Osteocyte (in vitro differentiated cells): ENCODE measurements at regions not wholly inside any gene's neighbourhood (a gene's known extent, or its start where the extent isn't known, plus 50 kb on each side); places are given as distances from the start of the nearest gene placed in this dataset.

Experiments used
- DNase-seq: peaks from one replicate; pipeline ENCODE4 v3.0.0; 2021; ENCODE audit warnings: mixed read lengths; ENCODE audit not compliant: unreplicated experiment; ENCODE audit errors: extremely low spot score
- H3K27ac Mint-ChIP-seq: one replicate; pipeline ENCODE4 v1.8.0; 2021; ENCODE audit warnings: mild to moderate bottlenecking, mixed read lengths; ENCODE audit not compliant: unreplicated experiment
- H3K27me3 Mint-ChIP-seq: one replicate; pipeline ENCODE4 v1.8.0; 2021; ENCODE audit warnings: mixed read lengths; ENCODE audit not compliant: unreplicated experiment
- H3K36me3 Mint-ChIP-seq: one replicate; pipeline ENCODE4 v1.8.0; 2021; ENCODE audit warnings: mixed read lengths; ENCODE audit not compliant: unreplicated experiment
- H3K4me1 Mint-ChIP-seq: one replicate; pipeline ENCODE4 v1.8.0; 2021; ENCODE audit warnings: mixed read lengths; ENCODE audit not compliant: unreplicated experiment
- H3K4me3 Mint-ChIP-seq: one replicate; pipeline ENCODE4 v1.8.0; 2021; ENCODE audit warnings: mild to moderate bottlenecking, moderate library complexity, mixed read lengths; ENCODE audit not compliant: unreplicated experiment
- H3K9me3 Mint-ChIP-seq: one replicate; pipeline ENCODE4 v1.8.0; 2021; ENCODE audit warnings: mixed read lengths; ENCODE audit not compliant: unreplicated experiment
- CTCF ChIP-seq: fragments of 200-600 bp; sonication (generic); IDR thresholded peaks from 2 replicates; pipeline ENCODE4 v1.5.0; 2021; ENCODE audit warnings: antibody characterized with exemption, mild to moderate bottlenecking, moderate library complexity

DNA sequence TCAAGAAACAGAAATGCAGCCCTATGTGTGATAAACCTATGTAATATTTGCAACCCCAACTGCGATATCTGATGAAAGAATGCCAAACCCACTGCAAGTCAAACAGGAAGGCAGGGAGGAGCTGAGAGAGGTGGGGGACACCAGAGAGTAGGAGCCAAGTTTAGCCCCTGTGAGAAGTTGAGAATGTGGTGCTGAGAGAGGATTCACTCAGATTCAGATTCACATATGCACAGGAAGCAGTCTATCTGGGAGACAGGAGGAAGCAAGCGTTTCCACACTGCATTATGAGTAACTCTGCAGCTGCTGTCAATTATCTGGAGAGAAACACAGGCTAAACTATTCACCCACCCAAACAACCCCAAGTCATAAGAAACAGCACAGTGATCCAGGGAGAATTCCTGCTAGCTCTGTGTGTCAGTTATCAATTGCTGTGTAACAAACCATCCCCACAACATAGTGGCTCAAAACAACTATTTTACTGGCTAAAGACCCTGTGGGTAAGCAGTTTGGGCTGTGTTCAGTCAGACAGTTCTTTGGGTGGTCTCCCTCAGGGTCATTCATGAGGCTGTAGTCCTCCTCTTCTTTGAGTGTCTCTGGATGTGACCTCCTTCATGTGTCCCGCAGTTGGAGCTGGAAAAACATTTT is 161.9 kb upstream of the RAI14 start:
- DNase-seq, result no peak
- no peaks in the 10 kb centered on the region for H3K27me3 Mint-ChIP-seq
- no peak overlapping the region for H3K27ac Mint-ChIP-seq
- no peak for TF ChIP-seq CTCF
- H3K4me3 Mint-ChIP-seq, result no peak overlapping the region
- H3K4me1 Mint-ChIP-seq, result peaks cover 31% of the 10 kb centered on the region
- H3K9me3 Mint-ChIP-seq, result no peaks in the 10 kb centered on the region
- H3K36me3 Mint-ChIP-seq, result no peaks in the 10 kb centered on the region

- H3K4me1 Mint-ChIP-seq, result peaks cover 33% of the 10 kb centered on the region
- TF ChIP-seq CTCF, result no peak
These were observed 160.9 kb upstream of the RAI14 start for GRCh38 chr5:34495178-34495577.

GRCh38 chr5:34496260-34496691 is 159.9 kb upstream of the RAI14 start:
- Mint-ChIP-seq H3K9me3 (no peaks in the 10 kb centered on the region), H3K4me3 (no peak overlapping the region), H3K27me3 (no peaks in the 10 kb centered on the region), H3K36me3 (no peaks in the 10 kb centered on the region), H3K27ac (no peak overlapping the region), H3K4me1 (peaks cover 26% of the 10 kb centered on the region)
- TF ChIP-seq CTCF, result no peak
- DNase-seq, result no peak

More at GRCh38 chr5:34495178-34495577, 160.9 kb upstream of the RAI14 start:
- no peak for DNase-seq
- no peaks in the 10 kb centered on the region for H3K9me3 Mint-ChIP-seq
- no peaks in the 10 kb centered on the region for H3K36me3 Mint-ChIP-seq
- no peak overlapping the region for H3K27ac Mint-ChIP-seq
- H3K4me3 Mint-ChIP-seq, result no peak overlapping the region
- H3K27me3 Mint-ChIP-seq, result no peaks in the 10 kb centered on the region

DNA sequence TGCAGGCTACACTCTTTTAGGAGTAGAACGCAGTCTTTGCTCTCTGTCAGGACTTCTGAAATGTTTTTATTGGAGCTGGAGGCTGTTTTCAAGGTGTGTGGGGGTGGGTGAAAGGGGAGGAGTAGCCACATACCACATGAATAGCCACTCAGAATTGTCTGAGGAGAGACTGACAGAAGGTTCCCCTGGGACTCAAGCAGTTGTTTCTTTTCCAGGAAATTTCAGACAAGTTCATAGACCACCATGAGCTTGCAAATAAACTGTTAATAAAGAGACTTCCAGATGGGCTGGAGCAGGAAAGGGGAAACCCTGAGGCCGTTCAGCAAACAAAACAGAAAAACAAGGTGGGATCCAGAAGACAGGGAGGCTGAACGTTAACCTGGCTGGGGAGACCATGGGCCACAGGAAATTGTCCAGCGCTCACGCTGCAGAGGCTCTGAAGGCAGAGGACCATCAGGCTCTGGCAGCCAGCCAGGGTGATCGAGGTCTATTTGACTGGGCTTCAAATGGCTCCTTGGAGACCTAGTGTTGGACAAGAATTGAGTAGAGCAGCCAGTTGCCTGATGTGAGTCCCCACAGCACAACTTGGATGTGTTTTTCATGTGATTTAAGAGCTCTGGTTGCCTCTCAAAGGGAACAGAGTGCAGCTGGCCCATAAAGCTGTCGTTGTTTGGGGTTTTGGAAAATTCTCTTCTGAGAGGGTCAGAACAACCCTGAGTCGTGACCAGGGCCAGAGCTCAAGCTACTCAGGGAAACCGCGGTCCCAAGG is 159.2 kb upstream of the RAI14 start:
- H3K36me3 Mint-ChIP-seq, result no peaks in the 10 kb centered on the region
- no peak overlapping the region for H3K4me3 Mint-ChIP-seq
- no peak overlapping the region for H3K27ac Mint-ChIP-seq
- H3K27me3 Mint-ChIP-seq, result no peaks in the 10 kb centered on the region
- H3K9me3 Mint-ChIP-seq, result no peaks in the 10 kb centered on the region
- peaks cover 22% of the 10 kb centered on the region for H3K4me1 Mint-ChIP-seq
- no peak for DNase-seq
- TF ChIP-seq CTCF, result no peak

- TF ChIP-seq CTCF, result no peak
- Mint-ChIP-seq H3K27me3 (no peaks in the 10 kb centered on the region), H3K4me3 (no peak overlapping the region), H3K4me1 (peaks cover 22% of the 10 kb centered on the region), H3K36me3 (no peaks in the 10 kb centered on the region), H3K9me3 (no peaks in the 10 kb centered on the region), H3K27ac (no peak overlapping the region)
- DNase-seq, result no peak
These were observed 158.7 kb upstream of the RAI14 start for GRCh38 chr5:34497470-34497808.
